NCI-H748 (cell line): ENCODE measurements at regions not wholly inside any gene's neighbourhood (a gene's known extent, or its start where the extent isn't known, plus 50 kb on each side); places are given as distances from the start of the nearest gene placed in this dataset.
"Not testable (repeated sequence)": the region's sequence is repeated elsewhere in the genome, so short reads cannot be mapped to it uniquely, and the experiment has no call there.

Source experiments
- DNase-seq: peaks from one replicate; lab custom pipeline; 2025; ENCODE audit not compliant: unreplicated experiment; lab: John Stamatoyannopoulos, UW

DNA sequence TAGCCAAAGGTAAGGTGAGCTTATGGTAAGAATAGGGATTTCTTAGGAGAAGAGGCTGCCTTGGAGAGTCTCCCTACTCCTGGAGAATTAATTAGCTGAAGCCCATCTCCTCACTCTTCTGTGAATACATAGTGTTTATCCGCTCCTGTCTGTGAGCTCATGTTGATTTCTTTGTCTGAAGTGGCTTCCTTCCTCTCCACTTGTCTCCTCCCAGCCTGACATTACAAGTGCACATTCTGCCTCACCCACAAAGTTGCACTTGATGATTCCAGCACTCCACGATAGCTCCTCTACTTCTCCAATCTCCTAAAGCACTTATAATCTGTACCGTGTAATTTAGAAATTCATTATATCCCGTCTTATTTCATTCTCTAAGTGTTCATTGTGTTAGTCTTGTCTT, 287.2 kb downstream of the QKI start:
- DNase-seq: no peak

GRCh38 chr6:163698086-163698485, 283.6 kb downstream of the QKI start:
- no peak for DNase-seq

GRCh38 chr6:163696311-163696710, 281.8 kb downstream of the QKI start:
- not testable (repeated sequence) for DNase-seq

DNA sequence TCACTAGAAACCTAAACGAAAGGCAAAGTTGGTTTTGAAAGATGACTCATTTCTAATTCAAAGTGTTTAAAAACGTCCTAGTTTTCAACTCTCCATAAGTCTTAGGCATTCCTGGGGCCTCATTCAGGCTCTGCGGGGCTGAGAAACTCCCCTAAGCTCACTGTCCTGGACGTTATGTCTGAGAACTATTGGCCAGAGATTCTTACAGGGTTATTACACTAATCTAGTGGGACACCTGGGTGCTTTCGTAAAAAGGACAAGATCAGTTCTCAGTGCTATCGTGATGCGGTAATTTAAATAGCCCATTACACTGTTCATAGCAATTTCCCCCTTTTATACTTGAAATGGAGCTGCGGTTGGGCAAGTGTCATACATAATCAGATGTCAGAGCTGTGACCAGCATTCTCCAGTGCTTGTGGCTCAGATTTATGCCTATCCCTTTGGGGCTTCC, 280.9 kb downstream of the QKI start:
- no peak for DNase-seq

DNA sequence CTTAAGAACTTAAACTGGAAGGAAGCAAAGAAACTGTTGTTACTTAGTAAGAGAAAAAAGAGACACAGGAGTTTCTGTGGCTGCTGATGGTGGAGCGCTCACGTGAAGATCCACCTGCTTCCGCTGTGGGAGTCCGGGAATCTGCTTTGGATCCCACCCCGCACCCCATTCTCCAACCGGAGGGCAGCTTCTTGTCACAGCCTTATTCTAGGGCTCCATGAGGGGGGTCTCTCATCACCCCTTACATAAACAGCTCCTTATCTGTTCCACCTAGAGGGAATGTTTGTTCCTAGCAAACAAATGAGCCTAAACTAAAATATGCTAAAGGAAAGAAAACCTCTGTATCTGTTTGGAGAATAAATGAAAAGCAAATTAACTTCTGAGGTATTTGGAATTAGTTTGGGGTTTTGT, 280.5 kb downstream of the QKI start:
- no peak for DNase-seq

DNA sequence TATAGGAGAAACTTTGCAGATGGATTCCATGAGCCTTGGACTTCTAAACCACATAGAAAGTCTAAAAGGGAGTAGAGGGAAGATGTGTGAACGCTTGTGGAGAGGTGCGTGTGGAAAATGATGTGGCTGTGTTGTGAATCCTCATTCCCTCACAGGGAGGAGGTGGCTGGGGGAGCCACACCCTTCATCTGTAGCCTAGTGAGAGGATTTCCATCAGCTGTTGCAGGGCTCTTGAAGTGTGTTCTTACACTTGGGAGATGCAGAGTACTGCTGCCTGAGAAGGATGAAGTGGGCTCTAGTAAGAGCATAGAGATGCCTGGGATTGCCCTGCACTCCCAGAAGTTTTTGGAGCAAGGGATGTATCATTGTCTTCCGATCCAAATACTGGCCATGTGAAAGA, 279.6 kb downstream of the QKI start:
- no peak for DNase-seq

GRCh38 chr6:163691049-163691448, 276.5 kb downstream of the QKI start:
- DNase-seq: no peak

DNA sequence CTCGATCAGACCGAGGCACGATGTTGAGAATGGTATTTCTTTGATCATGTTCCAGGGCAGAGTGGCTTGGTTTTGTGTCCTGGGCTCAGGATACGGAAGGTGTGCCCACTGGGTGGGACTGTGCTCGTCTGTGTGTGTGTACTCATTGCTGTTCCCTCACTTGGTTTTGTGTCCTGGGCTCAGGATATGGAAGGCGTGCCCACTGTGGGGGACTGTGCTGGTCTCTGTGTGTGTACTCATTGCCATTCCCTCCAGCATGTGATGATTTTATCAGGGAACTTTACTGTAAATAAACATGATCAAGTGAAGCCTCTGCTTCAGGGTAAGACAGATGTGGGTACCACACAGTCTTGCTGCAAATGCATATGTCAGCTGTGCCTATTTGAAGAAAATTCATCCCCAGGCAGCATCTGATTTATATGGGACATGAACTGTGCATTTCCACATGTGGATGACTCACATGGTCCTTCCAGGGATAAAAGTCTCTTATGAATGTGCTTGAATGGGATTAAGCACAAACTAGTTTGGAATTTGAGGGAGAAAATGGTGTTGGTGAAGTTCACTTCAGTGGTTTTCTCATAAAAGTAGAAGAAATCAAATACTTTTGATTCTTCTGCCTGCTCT, 274.3 kb downstream of the QKI start:
- no peak for DNase-seq

- no peak for DNase-seq
Measured at GRCh38 chr6:163687075-163687474, 272.6 kb downstream of the QKI start.

DNA sequence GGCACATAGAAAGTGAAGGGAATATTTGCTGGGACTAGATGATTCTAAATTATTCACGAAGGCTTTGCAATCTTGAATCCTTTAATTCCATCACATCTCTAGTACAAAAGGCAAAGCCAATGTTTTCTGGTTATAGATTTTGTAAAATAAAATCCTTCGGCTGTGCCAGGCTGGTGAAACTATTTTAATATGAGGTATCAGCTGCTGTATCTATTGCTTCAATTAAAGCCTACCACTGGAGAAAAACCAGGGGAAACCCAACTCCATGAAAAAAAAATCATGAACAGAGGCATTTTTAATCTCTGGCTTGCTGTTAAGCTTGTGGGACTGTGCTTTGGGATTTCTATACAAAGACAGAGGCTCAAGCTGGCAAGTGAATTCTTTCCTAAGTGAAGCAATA, 271.8 kb downstream of the QKI start:
- no peak for DNase-seq

GRCh38 chr6:163683105-163683622, 268.6 kb downstream of the QKI start:
- DNase-seq: no peak

GRCh38 chr6:163679753-163680152, 265.2 kb downstream of the QKI start:
- no peak for DNase-seq

GRCh38 chr6:163679012-163679660, 264.6 kb downstream of the QKI start:
- no peak for DNase-seq

DNA sequence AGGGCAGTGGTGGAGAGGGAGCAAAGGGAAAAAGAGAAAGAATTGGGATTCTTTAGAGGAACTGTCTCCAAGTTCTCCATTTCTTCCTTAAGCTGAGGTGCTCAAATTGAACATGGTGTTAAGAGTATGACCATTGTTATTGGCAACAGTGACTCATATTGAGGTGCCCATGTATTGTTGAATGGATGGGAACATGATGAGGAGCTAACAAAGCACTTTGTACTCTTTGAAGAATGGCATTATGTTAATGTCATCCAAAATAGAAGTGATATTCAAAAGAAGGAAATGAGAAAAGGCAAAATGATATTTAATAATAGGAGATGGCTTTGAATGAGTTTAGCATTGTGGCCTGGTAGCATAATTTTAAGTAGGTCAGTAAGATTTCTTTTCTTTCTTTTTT, 261.1 kb downstream of the QKI start:
- no peak for DNase-seq

GRCh38 chr6:163672710-163673109, 258.2 kb downstream of the QKI start:
- DNase-seq: no peak

GRCh38 chr6:163671791-163672190, 257.3 kb downstream of the QKI start:
- no peak for DNase-seq

- no peak for DNase-seq
Measured at GRCh38 chr6:163671355-163671754, 256.8 kb downstream of the QKI start.

DNA sequence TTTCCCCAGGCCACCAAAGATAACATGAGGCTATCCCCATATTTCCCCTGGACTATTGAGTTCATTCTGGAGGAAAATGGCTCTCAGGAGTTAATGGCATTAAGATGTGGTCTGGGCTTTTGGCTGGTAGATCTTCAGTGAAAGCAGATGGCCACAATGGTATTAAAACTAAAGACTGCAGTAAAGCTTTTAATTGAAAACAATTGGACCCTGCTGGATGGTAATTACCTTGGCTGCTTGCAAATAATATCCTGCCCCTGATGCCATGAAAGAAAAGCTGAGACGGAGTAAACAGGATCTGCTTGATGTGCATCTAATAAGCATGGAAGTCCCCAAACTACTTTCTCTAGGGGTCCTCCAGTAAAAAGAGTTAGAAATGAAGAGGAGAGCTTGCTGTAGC, 255.8 kb downstream of the QKI start:
- peak; percentile 20 for DNase-seq

DNA sequence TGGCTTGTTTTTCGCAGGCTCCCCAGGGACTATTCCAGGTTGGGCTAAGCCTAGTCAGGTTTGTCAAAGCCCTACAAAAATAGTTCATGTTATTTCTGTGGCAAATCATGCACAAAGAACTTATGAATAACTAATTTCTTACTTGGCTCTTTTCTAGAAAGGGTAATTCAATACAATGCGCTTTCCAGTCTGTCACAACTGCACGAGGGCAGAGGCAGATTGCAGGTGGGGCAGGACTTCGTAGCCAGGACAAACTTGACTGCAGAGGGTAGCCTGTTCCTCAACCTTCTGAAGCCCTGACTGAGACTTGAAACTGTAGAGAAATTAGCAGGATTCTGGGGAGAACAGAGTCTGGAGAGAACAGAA, 253.5 kb downstream of the QKI start:
- DNase-seq: no peak

- DNase-seq: no peak
Measured at GRCh38 chr6:163667372-163668060, 253.0 kb downstream of the QKI start.

DNA sequence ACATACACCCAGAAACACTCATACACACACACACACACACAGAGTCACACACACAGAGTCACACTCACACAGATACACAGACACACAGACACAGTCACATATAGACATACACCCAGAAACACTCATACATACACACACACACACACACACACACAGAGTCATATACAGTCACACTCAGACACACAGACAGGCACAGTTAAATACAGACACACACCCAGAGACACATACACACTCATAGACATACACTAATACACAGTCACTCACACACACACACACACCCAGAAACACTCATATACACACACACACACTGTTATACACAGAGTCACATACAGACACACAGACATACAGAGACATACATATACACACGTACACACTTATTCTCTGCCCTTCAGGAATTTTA, 250.9 kb downstream of the QKI start:
- DNase-seq: no peak

DNA sequence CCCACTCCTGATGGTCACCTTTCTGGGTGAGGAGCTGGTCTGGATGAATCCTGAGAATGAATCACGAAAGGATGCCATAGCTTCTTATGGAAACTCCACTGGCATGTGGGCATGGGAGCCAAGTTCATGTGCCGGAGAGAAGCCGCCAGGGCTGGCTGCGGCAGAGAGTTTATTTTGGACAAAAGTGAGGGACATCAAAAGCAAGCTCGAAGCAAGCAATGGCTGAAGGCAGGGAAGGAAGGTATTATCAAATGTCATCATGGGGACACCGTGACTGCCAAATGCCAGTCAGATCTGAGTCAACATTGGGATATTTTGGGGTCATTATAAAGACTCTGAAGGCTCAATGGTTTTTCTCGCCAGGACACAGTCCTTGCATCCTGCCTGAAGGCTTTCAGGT, 249.1 kb downstream of the QKI start:
- DNase-seq: no peak
